ENCODE measurements at regions not wholly inside any gene's neighbourhood (a gene's known extent, or its start where the extent isn't known, plus 50 kb on each side); places are given as distances from the start of the nearest gene placed in this dataset.

DNA sequence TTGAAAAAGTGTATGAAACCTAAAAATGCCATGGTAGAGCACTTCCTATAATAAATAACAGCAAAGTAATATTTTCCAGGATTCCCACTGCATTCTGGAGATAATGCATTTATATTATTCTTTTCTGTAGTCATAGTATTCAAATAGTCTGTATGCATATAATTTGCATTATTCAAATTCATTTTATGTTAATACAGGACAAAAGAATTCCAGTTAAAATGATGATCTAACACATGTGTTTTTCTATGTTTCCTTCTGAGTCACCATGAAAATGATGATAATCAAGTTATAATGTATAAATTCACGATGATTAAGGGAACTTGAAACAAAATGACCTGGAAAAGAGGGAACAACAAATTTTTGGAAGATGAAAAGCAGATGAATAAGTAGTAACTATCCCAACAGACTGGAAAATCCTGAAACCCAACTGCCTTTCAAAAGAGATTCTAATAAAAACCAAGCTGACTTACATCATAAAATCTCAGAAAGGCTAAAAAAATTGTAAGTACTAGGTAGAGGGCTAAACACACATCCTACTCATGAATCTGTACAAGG, 358.6 kb upstream of the PAPPA start:
- no peak overlapping the region for H3K27ac ChIP-seq
- no peaks in the 10 kb centered on the region for H3K9me3 ChIP-seq
- intact Hi-C loops (cut with DNase I), result no loop called here
- no peak overlapping the region for H3K4me3 ChIP-seq
- ATAC-seq, result no peak
- no peaks in the 10 kb centered on the region for H3K4me1 ChIP-seq
- DNase-seq, result no peak
- no peak for TF ChIP-seq CTCF (IDR thresholded peaks at IDR 0.05)
- FAIRE-seq, result no peak
- 39 to 42% methylated on average over 1 of the region's 1 CpG for WGBS, 2 donors
- no peaks in the 10 kb centered on the region for H3K36me3 ChIP-seq
- no peaks in the 10 kb centered on the region for H3K27me3 ChIP-seq

- Histone ChIP-seq H3K36me3 (no peaks in the 10 kb centered on the region), H3K27me3 (no peaks in the 10 kb centered on the region), H3K27ac (no peak overlapping the region), H3K4me1 (no peaks in the 10 kb centered on the region), H3K9me3 (no peaks in the 10 kb centered on the region), H3K4me3 (no peak overlapping the region)
- intact Hi-C loops (cut with DNase I), result no loop called here
- FAIRE-seq, result no peak
- 10 to 11% methylated on average over 1 of the region's 1 CpG for WGBS, 2 donors
- no peak for TF ChIP-seq CTCF (IDR thresholded peaks at IDR 0.05)
- DNase-seq, result no peak
- no peak for ATAC-seq
These were observed 353.9 kb upstream of the PAPPA start for GRCh38 chr9:115799734-115800133.

GRCh38 chr9:115804206-115804605, 349.4 kb upstream of the PAPPA start:
- Histone ChIP-seq H3K27ac (no peak overlapping the region), H3K4me3 (no peak overlapping the region), H3K36me3 (no peaks in the 10 kb centered on the region), H3K9me3 (no peaks in the 10 kb centered on the region), H3K27me3 (no peaks in the 10 kb centered on the region), H3K4me1 (peaks cover 0 to 7% (median 0%) of the 10 kb centered on the region in 3 donors)
- FAIRE-seq, result no peak
- TF ChIP-seq CTCF (IDR thresholded peaks at IDR 0.05), result no peak
- intact Hi-C loops (cut with DNase I), result no loop called here
- 83 to 89% methylated on average over 3 of the region's 3 CpGs for WGBS, 2 donors
- no peak for DNase-seq
- no peak for ATAC-seq

DNA sequence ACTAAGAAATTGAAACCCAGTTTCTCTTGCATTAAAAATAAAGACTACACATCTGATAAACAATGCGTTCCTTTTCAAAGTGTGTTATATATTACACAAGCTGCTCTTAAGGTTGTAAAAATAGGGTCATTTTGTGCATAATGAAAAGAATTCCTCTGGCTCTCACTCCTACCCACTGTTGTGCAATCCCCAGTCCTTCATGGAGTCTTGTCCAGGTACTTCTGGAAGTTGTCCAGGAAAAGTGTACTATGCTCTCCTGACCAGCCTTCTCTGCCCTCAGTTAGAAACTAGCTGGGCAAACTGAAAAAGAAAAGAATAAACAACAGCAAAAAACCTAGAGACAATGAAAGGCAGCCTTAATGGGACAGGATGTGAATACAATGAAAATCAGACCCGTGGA, 345.5 kb upstream of the PAPPA start:
- Histone ChIP-seq H3K36me3 (no peaks in the 10 kb centered on the region), H3K27me3 (no peaks in the 10 kb centered on the region), H3K27ac (no peak overlapping the region), H3K9me3 (no peaks in the 10 kb centered on the region), H3K4me1 (peaks cover 0 to 7% (median 0%) of the 10 kb centered on the region in 3 donors), H3K4me3 (no peak overlapping the region)
- no peak for TF ChIP-seq CTCF (IDR thresholded peaks at IDR 0.05)
- intact Hi-C loops (cut with DNase I), result no loop called here
- DNase-seq, result peak in 2 of 6 donors; percentile 13 to 27
- 20% methylated on average over 2 of the region's 2 CpGs for WGBS, 2 donors
- ATAC-seq, result peak; percentile 76 to 81 (median 78)
- no peak for FAIRE-seq

- DNase-seq (no peak), ATAC-seq (no peak), FAIRE-seq (no peak)
- Histone ChIP-seq H3K9me3 (no peaks in the 10 kb centered on the region), H3K27me3 (no peaks in the 10 kb centered on the region), H3K27ac (no peak overlapping the region), H3K4me3 (no peak overlapping the region), H3K4me1 (peaks cover 0 to 7% (median 0%) of the 10 kb centered on the region in 3 donors), H3K36me3 (no peaks in the 10 kb centered on the region)
- no peak for TF ChIP-seq CTCF (IDR thresholded peaks at IDR 0.05)
- WGBS, 2 donors, result 55 to 60% methylated on average over 5 of the region's 5 CpGs
- intact Hi-C loops (cut with DNase I), result no loop called here
These were observed 344.9 kb upstream of the PAPPA start for GRCh38 chr9:115808695-115809094.
